WTC11 (cell line): ENCODE measurements at regions not wholly inside any gene's neighbourhood (a gene's known extent, or its start where the extent isn't known, plus 50 kb on each side); places are given as distances from the start of the nearest gene placed in this dataset.
"Not testable (repeated sequence)": the region's sequence is repeated elsewhere in the genome, so short reads cannot be mapped to it uniquely, and the experiment has no call there.

ENCODE experiments used
- CBFB ChIP-seq: sonication (generic); formaldehyde crosslinking; IDR thresholded peaks from 2 replicates; pipeline ENCODE4 v1.8.1; 2022; ENCODE audit warnings: mild to moderate bottlenecking, low read depth, missing genetic modification reagents
- FOXJ3 ChIP-seq: sonication (generic); formaldehyde crosslinking; IDR thresholded peaks from 2 replicates; pipeline ENCODE4 v1.9.0; 2021; ENCODE audit warnings: missing genetic modification reagents, mild to moderate bottlenecking, borderline replicate concordance
- IRF2 ChIP-seq: sonication (generic); formaldehyde crosslinking; IDR thresholded peaks from 2 replicates; pipeline ENCODE4 v1.8.0; 2022; ENCODE audit warnings: low read depth, missing genetic modification reagents, borderline replicate concordance
- NFYB ChIP-seq: sonication (generic); formaldehyde crosslinking; conservative IDR thresholded peaks from 2 replicates; pipeline ENCODE4 v1.8.0; 2022; ENCODE audit warnings: low read depth, missing genetic modification reagents
- TEAD4 ChIP-seq: sonication (generic); formaldehyde crosslinking; IDR thresholded peaks from 2 replicates; pipeline ENCODE4 v1.8.0; 2022; ENCODE audit warnings: mild to moderate bottlenecking, missing genetic modification reagents
- ZNF263 ChIP-seq: sonication (generic); formaldehyde crosslinking; IDR thresholded peaks from 2 replicates; pipeline ENCODE4 v1.8.1; 2022; ENCODE audit warnings: low read depth, mild to moderate bottlenecking, moderate library complexity, missing genetic modification reagents
- TF ChIP-seq, protein P1 (sequence below): fragments of 200-600 bp; IDR thresholded peaks from 2 replicates; pipeline ENCODE4 v1.8.0; 2022; ENCODE audit warnings: antibody characterized with exemption
- TF ChIP-seq, protein P2 (sequence below): sonication (generic); formaldehyde crosslinking; IDR thresholded peaks from 2 replicates; pipeline ENCODE4 v1.8.1; 2022; ENCODE audit warnings: mild to moderate bottlenecking, missing genetic modification reagents, moderate library complexity, borderline replicate concordance
- TF ChIP-seq, protein P3 (sequence below): sonication (generic); formaldehyde crosslinking; IDR thresholded peaks from 2 replicates; pipeline ENCODE4 v1.8.1; 2023; ENCODE audit warnings: mild to moderate bottlenecking, missing genetic modification reagents, moderate library complexity

DNA sequence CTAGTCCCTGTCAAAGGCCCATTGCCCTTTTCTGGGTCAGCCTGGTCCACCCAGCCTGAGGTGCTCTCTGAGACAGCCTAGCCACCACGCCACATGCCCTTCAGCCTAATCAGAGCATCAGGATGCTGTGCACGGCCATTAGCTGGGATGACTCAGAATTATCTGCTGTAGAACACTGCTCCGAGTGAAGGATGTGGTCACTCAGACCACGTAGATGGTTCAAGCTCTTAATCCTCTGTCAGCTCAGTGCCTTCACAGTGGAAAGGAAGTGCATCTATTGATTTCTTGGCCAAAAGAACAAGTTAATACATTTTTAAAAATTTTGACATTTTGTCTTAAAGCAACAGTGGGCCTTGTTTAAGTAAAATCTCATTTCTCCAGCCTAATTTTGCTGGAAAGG, 557.6 kb downstream of the TUBA3C start:
- TF ChIP-seq, protein P1, sequence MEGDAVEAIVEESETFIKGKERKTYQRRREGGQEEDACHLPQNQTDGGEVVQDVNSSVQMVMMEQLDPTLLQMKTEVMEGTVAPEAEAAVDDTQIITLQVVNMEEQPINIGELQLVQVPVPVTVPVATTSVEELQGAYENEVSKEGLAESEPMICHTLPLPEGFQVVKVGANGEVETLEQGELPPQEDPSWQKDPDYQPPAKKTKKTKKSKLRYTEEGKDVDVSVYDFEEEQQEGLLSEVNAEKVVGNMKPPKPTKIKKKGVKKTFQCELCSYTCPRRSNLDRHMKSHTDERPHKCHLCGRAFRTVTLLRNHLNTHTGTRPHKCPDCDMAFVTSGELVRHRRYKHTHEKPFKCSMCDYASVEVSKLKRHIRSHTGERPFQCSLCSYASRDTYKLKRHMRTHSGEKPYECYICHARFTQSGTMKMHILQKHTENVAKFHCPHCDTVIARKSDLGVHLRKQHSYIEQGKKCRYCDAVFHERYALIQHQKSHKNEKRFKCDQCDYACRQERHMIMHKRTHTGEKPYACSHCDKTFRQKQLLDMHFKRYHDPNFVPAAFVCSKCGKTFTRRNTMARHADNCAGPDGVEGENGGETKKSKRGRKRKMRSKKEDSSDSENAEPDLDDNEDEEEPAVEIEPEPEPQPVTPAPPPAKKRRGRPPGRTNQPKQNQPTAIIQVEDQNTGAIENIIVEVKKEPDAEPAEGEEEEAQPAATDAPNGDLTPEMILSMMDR: not testable (repeated sequence)
- TF ChIP-seq FOXJ3 (CRISPR knock-in tag); TEAD4 (CRISPR knock-in tag); ZNF263; CBFB (CRISPR knock-in tag); NFYB; IRF2 (CRISPR knock-in tag): not testable (repeated sequence)
- TF ChIP-seq, protein P2, sequence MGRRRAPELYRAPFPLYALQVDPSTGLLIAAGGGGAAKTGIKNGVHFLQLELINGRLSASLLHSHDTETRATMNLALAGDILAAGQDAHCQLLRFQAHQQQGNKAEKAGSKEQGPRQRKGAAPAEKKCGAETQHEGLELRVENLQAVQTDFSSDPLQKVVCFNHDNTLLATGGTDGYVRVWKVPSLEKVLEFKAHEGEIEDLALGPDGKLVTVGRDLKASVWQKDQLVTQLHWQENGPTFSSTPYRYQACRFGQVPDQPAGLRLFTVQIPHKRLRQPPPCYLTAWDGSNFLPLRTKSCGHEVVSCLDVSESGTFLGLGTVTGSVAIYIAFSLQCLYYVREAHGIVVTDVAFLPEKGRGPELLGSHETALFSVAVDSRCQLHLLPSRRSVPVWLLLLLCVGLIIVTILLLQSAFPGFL (CRISPR knock-in tag): not testable (repeated sequence)
- TF ChIP-seq, protein P3, sequence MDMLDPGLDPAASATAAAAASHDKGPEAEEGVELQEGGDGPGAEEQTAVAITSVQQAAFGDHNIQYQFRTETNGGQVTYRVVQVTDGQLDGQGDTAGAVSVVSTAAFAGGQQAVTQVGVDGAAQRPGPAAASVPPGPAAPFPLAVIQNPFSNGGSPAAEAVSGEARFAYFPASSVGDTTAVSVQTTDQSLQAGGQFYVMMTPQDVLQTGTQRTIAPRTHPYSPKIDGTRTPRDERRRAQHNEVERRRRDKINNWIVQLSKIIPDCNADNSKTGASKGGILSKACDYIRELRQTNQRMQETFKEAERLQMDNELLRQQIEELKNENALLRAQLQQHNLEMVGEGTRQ (CRISPR knock-in tag): not testable (repeated sequence)
